ENCODE measurements at regions not wholly inside any gene's neighbourhood (a gene's known extent, or its start where the extent isn't known, plus 50 kb on each side); places are given as distances from the start of the nearest gene placed in this dataset.

- TF ChIP-seq ZNF644 (CRISPR knock-in tag; IDR thresholded peaks at IDR 0.05; ENCODE audit: low read depth) (no peak), ZNF121 (CRISPR knock-in tag; IDR thresholded peaks at IDR 0.05) (no peak), MED13 (CRISPR knock-in tag; IDR thresholded peaks at IDR 0.05) (no peak), RFXAP (CRISPR knock-in tag; IDR thresholded peaks at IDR 0.05; ENCODE audit: borderline replicate concordance) (no peak), ZNF460 (CRISPR knock-in tag; IDR thresholded peaks at IDR 0.05; ENCODE audit: borderline replicate concordance) (no peak), RARA (CRISPR knock-in tag; IDR thresholded peaks at IDR 0.05) (no peak), ZKSCAN5 (CRISPR knock-in tag; IDR thresholded peaks at IDR 0.05) (no peak), AGO1 (IDR thresholded peaks at IDR 0.05; ENCODE audit: low read depth, low read length, poor library complexity, severe bottlenecking) (no peak), POLR2A (IDR thresholded peaks at IDR 0.05; ENCODE audit: insufficient read depth in 1 of 2, low read depth in 2 of 2, low read length in 2 of 2) (no peak), NFIC (IDR thresholded peaks at IDR 0.05; ENCODE audit: low read length) (no peak), KAT8 (CRISPR knock-in tag; IDR thresholded peaks at IDR 0.05) (no peak), ZBTB49 (CRISPR knock-in tag; IDR thresholded peaks at IDR 0.05; ENCODE audit: borderline replicate concordance) (no peak), ZNF784 (CRISPR knock-in tag; IDR thresholded peaks at IDR 0.05; ENCODE audit: borderline replicate concordance) (no peak), CTCF (CRISPR knock-in tag; IDR thresholded peaks at IDR 0.05) (no peak)
These were observed 1116.0 kb downstream of the TBC1D22A start for GRCh38 chr22:47878460-47878859.

All from HepG2 (cell line).